NCI-H460 (cell line): ENCODE measurements at regions not wholly inside any gene's neighbourhood (a gene's known extent, or its start where the extent isn't known, plus 50 kb on each side); places are given as distances from the start of the nearest gene placed in this dataset.

Experiments
- DNase-seq: peaks from one replicate; pipeline ENCODE4 v3.0.0-alpha.2; 2016; ENCODE audit warnings: low read depth; ENCODE audit errors: extremely low read depth

- DNase-seq = no peak
Measured at GRCh38 chr2:14826518-14826917, 194.0 kb downstream of the LRATD1 start.

- DNase-seq = no peak
Measured at GRCh38 chr2:14827226-14828023, 194.9 kb downstream of the LRATD1 start.

- no peak for DNase-seq
Measured at GRCh38 chr2:14828223-14828622, 195.7 kb downstream of the LRATD1 start.

- no peak for DNase-seq
Measured at GRCh38 chr2:14828968-14829367, 196.5 kb downstream of the LRATD1 start.

- no peak for DNase-seq
Measured at GRCh38 chr2:14831458-14831857, 198.9 kb downstream of the LRATD1 start.

- no peak for DNase-seq
Measured at GRCh38 chr2:14843507-14844204, 211.1 kb downstream of the LRATD1 start.

- no peak for DNase-seq
Measured at GRCh38 chr2:14855751-14856150, 223.2 kb downstream of the LRATD1 start.

GRCh38 chr2:14861181-14861580 lies 228.7 kb downstream of the LRATD1 start:
- DNase-seq = no peak

GRCh38 chr2:14866736-14867352 lies 234.3 kb downstream of the LRATD1 start:
- no peak for DNase-seq

- no peak for DNase-seq
Measured at GRCh38 chr2:14867853-14868252, 235.3 kb downstream of the LRATD1 start.

GRCh38 chr2:14872779-14873325 lies 240.3 kb downstream of the LRATD1 start:
- no peak for DNase-seq

GRCh38 chr2:14881651-14882327 lies 249.3 kb downstream of the LRATD1 start:
- DNase-seq = no peak

GRCh38 chr2:14884651-14885050 lies 252.1 kb downstream of the LRATD1 start:
- no peak for DNase-seq

- no peak for DNase-seq
Measured at GRCh38 chr2:14891546-14891945, 259.0 kb downstream of the LRATD1 start.

GRCh38 chr2:14896330-14897030 lies 264.0 kb downstream of the LRATD1 start:
- no peak for DNase-seq

- no peak for DNase-seq
Measured at GRCh38 chr2:14899621-14900414, 267.3 kb downstream of the LRATD1 start.

GRCh38 chr2:14901737-14902136 lies 269.2 kb downstream of the LRATD1 start:
- DNase-seq = no peak

GRCh38 chr2:14902953-14903352 lies 270.4 kb downstream of the LRATD1 start:
- DNase-seq = no peak

GRCh38 chr2:14903709-14904374 lies 271.3 kb downstream of the LRATD1 start:
- DNase-seq = peak; percentile 26
